DND-41 (cell line): ENCODE measurements at regions not wholly inside any gene's neighbourhood (a gene's known extent, or its start where the extent isn't known, plus 50 kb on each side); places are given as distances from the start of the nearest gene placed in this dataset.

Experiments used
- ATAC-seq: fragments of 200-7000 bp; cut with Tn5 transposase; 3 replicates; pipeline ENCODE4 v1.9.1; 2021; ENCODE audit warnings: low read depth; ENCODE audit not compliant: insufficient read depth
- DNase-seq: peaks from one replicate; pipeline ENCODE4 v3.0.0-alpha.2; 2020
- H2AFZ ChIP-seq: 2 replicates; pipeline ENCODE4 v1.6.0; 2012; ENCODE audit warnings: low read depth, low read length
- H3K27ac ChIP-seq: 2 replicates; pipeline ENCODE4 v1.5.1; 2012; ENCODE audit warnings: low read length, inconsistent platforms
- H3K27me3 ChIP-seq: fragments of 200-600 bp; sonication (generic); 2 replicates; pipeline ENCODE4 v1.6.0; 2012; ENCODE audit warnings: low read length, mild to moderate bottlenecking, inconsistent platforms; ENCODE audit not compliant: insufficient read depth, poor library complexity
- H3K36me3 ChIP-seq: 2 replicates; pipeline ENCODE4 v1.5.1; 2012; ENCODE audit warnings: low read length, inconsistent platforms; ENCODE audit not compliant: insufficient read depth
- H3K4me1 ChIP-seq: 2 replicates; pipeline ENCODE4 v1.5.1; 2012; ENCODE audit warnings: mild to moderate bottlenecking, low read length; ENCODE audit not compliant: insufficient read depth
- H3K4me2 ChIP-seq: 2 replicates; pipeline ENCODE4 v1.6.0; 2012; ENCODE audit warnings: mild to moderate bottlenecking, moderate library complexity, low read length, inconsistent platforms; ENCODE audit not compliant: insufficient read depth
- H3K4me3 ChIP-seq, 2 experiments: fragments of 200-600 bp in 1 of 2; shearing (Covaris generic) in 1 of 2; 2 replicates each; pipeline ENCODE4 v1.5.1; 2012 to 2016; ENCODE audit warnings: inconsistent platforms in 2 of 2, low read length in 2 of 2, mild to moderate bottlenecking in 2 of 2, low read depth in 1 of 2, moderate library complexity in 1 of 2
- H3K79me2 ChIP-seq: 2 replicates; pipeline ENCODE4 v1.6.0; 2012; ENCODE audit warnings: low read length, inconsistent platforms; ENCODE audit not compliant: insufficient read depth
- H3K9ac ChIP-seq: 2 replicates; pipeline ENCODE4 v1.6.0; 2012; ENCODE audit warnings: low read depth, mild to moderate bottlenecking, inconsistent platforms, low read length, moderate library complexity
- H3K9me3 ChIP-seq: 2 replicates; pipeline ENCODE4 v1.5.1; 2012; ENCODE audit warnings: low read length, moderate library complexity, mild to moderate bottlenecking, inconsistent platforms; ENCODE audit not compliant: insufficient read depth, severe bottlenecking
- H4K20me1 ChIP-seq: 2 replicates; pipeline ENCODE4 v1.6.0; 2012; ENCODE audit warnings: low read length; ENCODE audit not compliant: insufficient read depth
- EZH2 ChIP-seq: IDR thresholded peaks from 3 replicates; pipeline ENCODE4 v1.6.1; 2012; ENCODE audit warnings: borderline replicate concordance, low read depth, mild to moderate bottlenecking, moderate library complexity, low read length, inconsistent platforms; ENCODE audit not compliant: severe bottlenecking
- TF ChIP-seq, protein P1 (sequence below): IDR thresholded peaks from 2 replicates; pipeline ENCODE4 v1.5.1; 2012; ENCODE audit warnings: borderline replicate concordance, low read length, moderate library complexity, mild to moderate bottlenecking; ENCODE audit not compliant: poor library complexity, severe bottlenecking; ENCODE audit errors: extremely low read depth

DNA sequence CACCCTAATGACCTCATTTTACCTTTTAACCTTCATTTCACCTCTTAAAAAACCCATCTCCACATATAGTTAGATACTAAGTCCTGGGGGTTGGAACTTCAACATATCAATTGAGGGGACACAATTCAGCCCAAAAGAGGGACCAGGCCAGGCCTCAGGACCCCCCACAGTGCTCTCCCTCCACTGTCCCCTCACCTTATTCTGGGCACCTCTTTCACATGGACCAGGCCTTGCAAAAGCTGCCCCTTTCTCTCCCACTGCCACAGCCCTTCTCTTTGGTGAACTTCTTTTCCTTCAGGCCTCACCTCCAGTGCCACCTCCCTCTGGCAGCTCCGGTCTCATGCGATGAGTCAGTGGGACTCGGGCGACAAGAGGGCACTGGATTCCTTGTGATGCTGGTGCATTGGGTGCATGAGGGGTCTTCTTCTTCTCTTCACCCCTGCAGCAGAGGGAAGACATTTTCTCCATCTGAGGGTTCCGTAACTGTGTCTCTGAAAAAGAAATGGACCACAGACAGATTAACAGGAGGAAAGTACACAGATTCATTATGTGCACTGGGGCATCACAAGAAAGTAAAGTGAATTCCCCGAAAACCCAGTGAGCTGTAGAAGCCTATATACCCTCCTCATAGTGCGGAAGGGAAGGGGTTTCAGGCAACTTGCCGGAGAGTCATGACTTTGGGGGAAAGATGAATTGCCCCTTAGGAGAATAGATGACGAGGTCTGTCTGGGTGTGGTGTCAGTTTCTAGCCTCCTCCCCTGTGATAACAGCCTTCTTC lies 288.7 kb upstream of the IGFBP3 start:
- Histone ChIP-seq H3K27ac (no peak overlapping the region), H3K79me2 (no peaks in the 10 kb centered on the region), H3K36me3 (no peaks in the 10 kb centered on the region), H3K9ac (no peak overlapping the region), H3K27me3 (no peaks in the 10 kb centered on the region), H4K20me1 (no peaks in the 10 kb centered on the region), H3K4me2 (no peak overlapping the region), H2AFZ (no peak overlapping the region), H3K4me3 (no peak overlapping the region), H3K4me1 (no peaks in the 10 kb centered on the region), H3K9me3 (no peaks in the 10 kb centered on the region)
- TF ChIP-seq, protein P1, sequence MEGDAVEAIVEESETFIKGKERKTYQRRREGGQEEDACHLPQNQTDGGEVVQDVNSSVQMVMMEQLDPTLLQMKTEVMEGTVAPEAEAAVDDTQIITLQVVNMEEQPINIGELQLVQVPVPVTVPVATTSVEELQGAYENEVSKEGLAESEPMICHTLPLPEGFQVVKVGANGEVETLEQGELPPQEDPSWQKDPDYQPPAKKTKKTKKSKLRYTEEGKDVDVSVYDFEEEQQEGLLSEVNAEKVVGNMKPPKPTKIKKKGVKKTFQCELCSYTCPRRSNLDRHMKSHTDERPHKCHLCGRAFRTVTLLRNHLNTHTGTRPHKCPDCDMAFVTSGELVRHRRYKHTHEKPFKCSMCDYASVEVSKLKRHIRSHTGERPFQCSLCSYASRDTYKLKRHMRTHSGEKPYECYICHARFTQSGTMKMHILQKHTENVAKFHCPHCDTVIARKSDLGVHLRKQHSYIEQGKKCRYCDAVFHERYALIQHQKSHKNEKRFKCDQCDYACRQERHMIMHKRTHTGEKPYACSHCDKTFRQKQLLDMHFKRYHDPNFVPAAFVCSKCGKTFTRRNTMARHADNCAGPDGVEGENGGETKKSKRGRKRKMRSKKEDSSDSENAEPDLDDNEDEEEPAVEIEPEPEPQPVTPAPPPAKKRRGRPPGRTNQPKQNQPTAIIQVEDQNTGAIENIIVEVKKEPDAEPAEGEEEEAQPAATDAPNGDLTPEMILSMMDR, result no peak
- no peak for TF ChIP-seq EZH2
- ATAC-seq (no peak), DNase-seq (no peak)

DNA sequence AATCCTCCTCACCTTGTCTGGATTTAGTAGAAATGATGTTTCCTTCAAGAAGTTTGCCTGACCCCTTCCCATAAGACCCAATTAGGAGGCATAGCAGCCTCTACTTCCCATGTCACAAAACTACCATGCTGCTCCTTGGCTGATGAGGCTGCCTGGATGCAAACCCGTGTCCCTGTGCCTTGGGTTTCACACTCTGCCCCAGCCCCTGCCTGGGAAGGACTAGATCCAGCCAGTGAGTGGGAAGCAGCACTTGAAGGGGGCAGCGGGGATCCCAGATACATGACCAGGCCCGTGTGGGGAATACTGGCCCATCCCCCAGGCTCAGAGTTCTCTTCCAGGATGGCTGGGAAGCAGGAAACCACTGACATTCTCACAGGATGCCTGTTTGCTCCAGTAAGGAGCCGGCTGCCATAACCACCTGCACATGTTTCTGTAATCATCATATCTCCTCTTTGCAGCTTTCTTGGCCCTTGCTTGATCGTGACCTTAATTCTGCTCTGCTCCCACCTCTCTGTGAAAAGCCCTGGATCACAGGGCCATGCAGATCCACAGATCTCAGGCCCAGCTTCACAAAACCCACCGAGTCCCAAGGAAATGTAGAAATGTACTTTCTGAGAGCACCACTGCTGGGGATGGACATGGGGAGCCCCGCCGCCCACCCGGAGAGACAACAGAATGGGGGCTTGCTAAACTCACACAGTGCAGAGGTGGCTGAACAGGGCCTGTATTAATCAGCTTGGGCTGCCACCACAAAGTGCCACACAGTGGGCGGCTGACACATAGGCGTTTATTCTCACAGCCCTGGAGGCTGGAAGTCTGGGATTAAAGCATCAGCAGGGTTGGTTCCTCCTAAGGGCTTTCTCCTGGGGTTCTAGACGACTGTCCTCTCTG lies 287.8 kb upstream of the IGFBP3 start:
- H3K79me2 ChIP-seq, result no peaks in the 10 kb centered on the region
- H3K36me3 ChIP-seq, result no peaks in the 10 kb centered on the region
- TF ChIP-seq, protein P1, result no peak
- TF ChIP-seq EZH2, result no peak
- H3K4me1 ChIP-seq, result no peaks in the 10 kb centered on the region
- no peak overlapping the region for H3K4me3 ChIP-seq
- no peak overlapping the region for H3K4me2 ChIP-seq
- no peak overlapping the region for H3K9ac ChIP-seq
- H2AFZ ChIP-seq, result no peak overlapping the region
- DNase-seq (no peak), ATAC-seq (no peak)
- H3K27ac ChIP-seq, result no peak overlapping the region
- H3K9me3 ChIP-seq, result no peaks in the 10 kb centered on the region
- no peaks in the 10 kb centered on the region for H3K27me3 ChIP-seq
- no peaks in the 10 kb centered on the region for H4K20me1 ChIP-seq

DNA sequence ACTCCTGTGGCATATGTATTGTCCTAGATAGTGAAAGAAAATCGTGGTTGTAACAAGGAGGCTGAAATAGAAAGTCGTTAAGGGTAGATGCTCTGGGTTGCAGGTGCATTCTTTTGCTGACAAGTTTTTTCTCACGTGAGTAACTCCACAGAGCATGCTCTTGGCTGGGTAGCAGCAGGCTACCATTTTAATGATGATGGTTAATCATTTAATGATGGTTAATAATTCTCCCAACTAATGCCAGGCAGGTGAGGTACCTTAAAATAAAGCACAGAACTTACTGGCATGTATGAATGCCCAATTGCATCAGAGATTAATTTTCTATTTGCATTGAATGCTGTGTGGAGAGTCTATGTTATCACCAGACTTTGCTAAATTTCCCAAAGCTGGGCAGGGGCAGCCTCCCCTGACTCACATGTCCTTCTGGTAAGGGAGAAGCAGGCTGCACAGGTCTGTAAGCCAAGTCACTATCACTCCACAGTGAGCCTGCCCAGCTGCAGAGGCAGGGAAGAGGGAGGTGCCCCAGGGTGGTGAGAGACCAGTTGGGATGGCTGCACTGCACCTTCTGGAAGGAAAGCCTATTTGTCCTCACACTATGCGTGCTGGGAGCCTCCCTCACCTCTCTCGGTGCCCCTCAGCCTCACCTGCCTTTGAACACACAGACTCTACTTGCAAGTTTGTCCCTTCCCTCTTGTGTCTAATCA lies 287.0 kb upstream of the IGFBP3 start:
- H3K27me3 ChIP-seq, result no peaks in the 10 kb centered on the region
- no peaks in the 10 kb centered on the region for H3K9me3 ChIP-seq
- H4K20me1 ChIP-seq, result no peaks in the 10 kb centered on the region
- no peak overlapping the region for H3K4me2 ChIP-seq
- ATAC-seq (no peak), DNase-seq (no peak)
- no peak overlapping the region for H3K4me3 ChIP-seq
- no peak overlapping the region for H3K9ac ChIP-seq
- H3K36me3 ChIP-seq, result no peaks in the 10 kb centered on the region
- no peak overlapping the region for H2AFZ ChIP-seq
- no peak for TF ChIP-seq EZH2
- TF ChIP-seq, protein P1, result no peak
- no peak overlapping the region for H3K27ac ChIP-seq
- H3K79me2 ChIP-seq, result no peaks in the 10 kb centered on the region
- H3K4me1 ChIP-seq, result no peaks in the 10 kb centered on the region
